Neural cell (in vitro differentiated cells): ENCODE measurements at regions not wholly inside any gene's neighbourhood (a gene's known extent, or its start where the extent isn't known, plus 50 kb on each side); places are given as distances from the start of the nearest gene placed in this dataset.

Source experiments
- H2AFZ ChIP-seq: fragments of 200-600, 300-800 bp; sonication (generic), shearing (Covaris generic); 2 replicates; pipeline ENCODE4 v1.6.0; 2014; ENCODE audit warnings: low read depth, mild to moderate bottlenecking, antibody characterized with exemption, low read length, moderate library complexity
- H3F3A ChIP-seq: fragments of 200-600 bp; shearing (Covaris generic); 2 replicates; pipeline ENCODE4 v1.6.1; 2016; ENCODE audit warnings: mild to moderate bottlenecking, moderate library complexity, mixed read lengths, antibody characterized with exemption, low read length; ENCODE audit not compliant: insufficient read depth, poor library complexity, severe bottlenecking
- H3K27ac ChIP-seq: fragments of 200-600, 300-800 bp; sonication (generic), shearing (Covaris generic); 2 replicates; pipeline ENCODE4 v1.5.1; 2014; ENCODE audit warnings: mild to moderate bottlenecking, low read length, moderate library complexity
- H3K27me3 ChIP-seq: fragments of 300-800, 200-600 bp; sonication (generic), shearing (Covaris generic); 2 replicates; pipeline ENCODE4 v1.6.0; 2014; ENCODE audit warnings: mild to moderate bottlenecking, low read depth, low read length, moderate library complexity; ENCODE audit not compliant: insufficient read depth
- H3K36me3 ChIP-seq: fragments of 300-800, 200-600 bp; sonication (generic), shearing (Covaris generic); 2 replicates; pipeline ENCODE4 v1.5.1; 2014; ENCODE audit warnings: mild to moderate bottlenecking, antibody characterized with exemption, low read length, moderate library complexity; ENCODE audit not compliant: insufficient read depth
- H3K4me2 ChIP-seq: fragments of 300-800, 200-600 bp; sonication (generic), shearing (Covaris generic); 2 replicates; pipeline ENCODE4 v1.6.0; 2014; ENCODE audit warnings: mild to moderate bottlenecking, low read length
- H3K4me3 ChIP-seq: fragments of 300-800, 200-600 bp; sonication (generic), shearing (Covaris generic); 2 replicates; pipeline ENCODE4 v1.5.1; 2014; ENCODE audit warnings: mild to moderate bottlenecking, low read length, moderate library complexity
- H3K79me2 ChIP-seq: fragments of 200-600 bp; shearing (Covaris generic); replicated peaks from 2 replicates; pipeline ENCODE4 v1.6.0; 2014; ENCODE audit warnings: mild to moderate bottlenecking, low read length, moderate library complexity; ENCODE audit not compliant: insufficient read depth
- H3K9ac ChIP-seq: fragments of 300-800, 200-600 bp; sonication (generic), shearing (Covaris generic); 2 replicates; pipeline ENCODE4 v1.6.1; 2016; ENCODE audit warnings: mild to moderate bottlenecking, low read length, mixed read lengths
- H3K9me2 ChIP-seq: fragments of 200-600 bp; shearing (Covaris generic); 2 replicates; pipeline ENCODE4 v1.6.1; 2016; ENCODE audit warnings: mild to moderate bottlenecking, low read length, mixed read lengths; ENCODE audit not compliant: insufficient read depth
- H3K9me3 ChIP-seq: fragments of 200-600, 300-800 bp; sonication (generic), shearing (Covaris generic); 2 replicates; pipeline ENCODE4 v1.6.1; 2016; ENCODE audit warnings: mild to moderate bottlenecking, mixed run types, low read length, moderate library complexity, mixed read lengths
- H4K20me1 ChIP-seq: fragments of 200-600 bp; shearing (Covaris generic); 2 replicates; pipeline ENCODE4 v1.6.1; 2016; ENCODE audit warnings: mild to moderate bottlenecking, mixed run types; ENCODE audit not compliant: insufficient read depth
- CTCF ChIP-seq: fragments of 450-650 bp; IDR thresholded peaks from 2 replicates; pipeline ENCODE4 v1.5.1; 2014; ENCODE audit warnings: antibody characterized with exemption, mild to moderate bottlenecking, moderate library complexity; ENCODE audit not compliant: poor library complexity, severe bottlenecking
- EP300 ChIP-seq: fragments of 450-650 bp; conservative IDR thresholded peaks from 2 replicates; pipeline ENCODE4 v1.6.1; 2014; ENCODE audit warnings: antibody characterized with exemption, mild to moderate bottlenecking, moderate library complexity; ENCODE audit not compliant: poor library complexity, severe bottlenecking
- EZH2 ChIP-seq: fragments of 200-600, 300-800 bp; shearing (Covaris generic), sonication (generic); IDR thresholded peaks from 2 replicates; pipeline ENCODE4 v1.6.1; 2014; ENCODE audit warnings: antibody characterized with exemption, low read length, borderline replicate concordance, mild to moderate bottlenecking; ENCODE audit not compliant: insufficient read depth, poor library complexity, severe bottlenecking
- POLR2AphosphoS5 ChIP-seq: IDR thresholded peaks from 2 replicates; pipeline ENCODE4 v1.6.1; 2012
- REST ChIP-seq: IDR thresholded peaks from 2 replicates; pipeline ENCODE4 v1.6.1; 2012; ENCODE audit warnings: borderline replicate concordance
- SMC3 ChIP-seq: fragments of 450-650 bp; conservative IDR thresholded peaks from 2 replicates; pipeline ENCODE4 v1.6.1; 2014; ENCODE audit warnings: antibody characterized with exemption, mild to moderate bottlenecking, moderate library complexity; ENCODE audit not compliant: poor library complexity
- TAF1 ChIP-seq: IDR thresholded peaks from 2 replicates; pipeline ENCODE4 v1.6.1; 2012; ENCODE audit warnings: low read depth

- Histone ChIP-seq H3K27me3 (no peaks in the 10 kb centered on the region), H3K79me2 (no peaks in the 10 kb centered on the region), H3K4me2 (no peak overlapping the region), H3K9me3 (no peaks in the 10 kb centered on the region), H4K20me1 (no peaks in the 10 kb centered on the region), H3K4me3 (no peak overlapping the region), H3K36me3 (no peaks in the 10 kb centered on the region), H3K9ac (no peak overlapping the region), H3F3A (no peaks in the 10 kb centered on the region), H2AFZ (no peak overlapping the region), H3K27ac (no peak overlapping the region), H3K9me2 (no peaks in the 10 kb centered on the region)
- TF ChIP-seq POLR2AphosphoS5 (no peak), REST (no peak)
Observed at GRCh38 chr13:63490149-63490548, 2074.5 kb upstream of the PCDH20 start.

- H3K27ac ChIP-seq = no peak overlapping the region
- H3F3A ChIP-seq = no peaks in the 10 kb centered on the region
- no peaks in the 10 kb centered on the region for H3K36me3 ChIP-seq
- H3K4me3 ChIP-seq = no peak overlapping the region
- no peak overlapping the region for H3K4me2 ChIP-seq
- no peak overlapping the region for H2AFZ ChIP-seq
- TF ChIP-seq TAF1 (no peak), SMC3 (no peak), REST (no peak), POLR2AphosphoS5 (no peak), EZH2 (no peak)
- H3K9me2 ChIP-seq = no peaks in the 10 kb centered on the region
- no peaks in the 10 kb centered on the region for H3K79me2 ChIP-seq
- H4K20me1 ChIP-seq = no peaks in the 10 kb centered on the region
- no peaks in the 10 kb centered on the region for H3K9me3 ChIP-seq
- no peak overlapping the region for H3K9ac ChIP-seq
- no peaks in the 10 kb centered on the region for H3K27me3 ChIP-seq
Observed at GRCh38 chr13:63481334-63481733, 2065.7 kb upstream of the PCDH20 start.

- Histone ChIP-seq H3F3A (no peaks in the 10 kb centered on the region), H4K20me1 (no peaks in the 10 kb centered on the region), H3K36me3 (no peaks in the 10 kb centered on the region), H3K27ac (no peak overlapping the region), H3K79me2 (no peaks in the 10 kb centered on the region), H2AFZ (no peak overlapping the region), H3K4me2 (no peak overlapping the region), H3K9me2 (no peaks in the 10 kb centered on the region), H3K4me3 (no peak overlapping the region), H3K9ac (no peak overlapping the region), H3K9me3 (no peaks in the 10 kb centered on the region), H3K27me3 (no peaks in the 10 kb centered on the region)
- no peak for TF ChIP-seq TAF1
- TF ChIP-seq CTCF = no peak
- TF ChIP-seq REST = no peak
- no peak for TF ChIP-seq POLR2AphosphoS5
- TF ChIP-seq EZH2 = no peak
- no peak for TF ChIP-seq EP300
Observed at GRCh38 chr13:63472711-63473110, 2057.1 kb upstream of the PCDH20 start.
